ENCODE measurements at regions not wholly inside any gene's neighbourhood (a gene's known extent, or its start where the extent isn't known, plus 50 kb on each side); places are given as distances from the start of the nearest gene placed in this dataset.

- TF ChIP-seq ZNF274 (IDR thresholded peaks at IDR 0.05; ENCODE audit: low read depth, low read length) (no peak), YY1 (IDR thresholded peaks at IDR 0.05; ENCODE audit: insufficient read depth, insufficient read length) (no peak)
Observed at GRCh38 chr9:3080951-3081350, 237.1 kb upstream of the PUM3 start.

Measured in NT2/D1 (cell line).